ENCODE measurements at regions not wholly inside any gene's neighbourhood (a gene's known extent, or its start where the extent isn't known, plus 50 kb on each side); places are given as distances from the start of the nearest gene placed in this dataset.

- DNase-seq: no peak
These were observed 132.7 kb downstream of the EDN1 start for GRCh38 chr6:12422848-12423247.

- no peak for DNase-seq
These were observed 133.7 kb downstream of the EDN1 start for GRCh38 chr6:12423832-12424231.

GRCh38 chr6:12426121-12426520, 136.0 kb downstream of the EDN1 start:
- no peak for DNase-seq

- no peak for DNase-seq
These were observed 140.9 kb downstream of the EDN1 start for GRCh38 chr6:12431023-12431422.

- DNase-seq: no peak
These were observed 146.1 kb downstream of the EDN1 start for GRCh38 chr6:12436224-12436623.

DNA sequence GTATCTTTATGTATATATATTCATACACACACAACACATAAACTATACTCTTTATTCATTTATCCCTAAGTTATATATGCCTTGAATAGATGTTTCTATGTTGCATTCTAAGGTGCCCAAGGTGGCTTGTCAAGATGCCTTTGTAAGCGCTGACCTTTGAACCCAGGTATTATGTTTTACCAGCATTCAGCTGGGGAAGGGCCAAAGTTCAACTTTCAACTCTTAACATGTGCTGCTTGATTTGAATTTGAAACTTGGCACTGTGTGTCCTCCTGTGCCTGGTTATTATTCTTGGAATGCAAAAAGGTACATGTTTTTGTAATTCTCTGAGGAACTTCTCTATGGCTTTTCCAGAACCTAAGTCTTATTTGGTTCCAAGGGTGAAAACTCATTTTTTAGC, 146.5 kb downstream of the EDN1 start:
- no peak for DNase-seq

DNA sequence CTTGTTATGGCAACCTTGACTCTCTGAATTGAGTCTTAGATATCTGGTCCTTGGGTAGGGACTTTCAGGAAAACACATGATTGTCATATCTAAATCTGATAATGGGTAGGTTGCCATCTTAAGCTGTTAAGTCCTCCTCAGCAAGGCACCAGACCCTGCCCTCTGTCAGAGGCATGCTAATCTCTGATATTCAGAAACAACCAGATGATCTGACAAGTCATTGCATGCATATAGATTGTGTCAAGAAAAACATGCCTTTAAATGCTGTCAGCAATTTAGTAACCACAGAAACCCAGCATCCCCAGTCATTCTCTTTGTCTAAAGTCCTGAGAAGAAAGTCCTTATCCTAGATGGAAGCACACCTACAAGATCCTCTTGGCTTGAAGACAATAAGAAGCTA, 149.1 kb downstream of the EDN1 start:
- DNase-seq: no peak

DNA sequence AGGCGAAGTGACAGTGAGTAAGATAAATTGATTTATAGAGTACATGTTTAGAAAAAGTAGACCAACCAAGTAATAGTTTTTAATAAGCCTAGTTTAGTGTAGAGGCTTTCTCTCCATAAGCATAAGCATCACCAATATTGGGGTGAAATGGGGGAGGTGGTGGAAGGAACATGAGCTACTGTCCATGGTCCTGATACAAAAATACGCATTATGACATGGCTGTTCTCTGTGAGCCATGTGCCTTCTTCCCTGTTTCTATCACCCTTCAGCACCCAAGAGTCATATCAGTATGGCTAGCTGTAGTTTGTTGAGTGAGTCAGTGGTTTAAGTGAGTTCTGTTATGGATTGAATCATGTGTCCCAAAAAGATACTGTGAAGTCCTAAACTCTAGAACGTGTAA, 150.8 kb downstream of the EDN1 start:
- DNase-seq: no peak

GRCh38 chr6:12442455-12442854, 152.3 kb downstream of the EDN1 start:
- DNase-seq: no peak

- DNase-seq: no peak
These were observed 156.2 kb downstream of the EDN1 start for GRCh38 chr6:12446394-12446793.

- DNase-seq: no peak
These were observed 159.3 kb downstream of the EDN1 start for GRCh38 chr6:12449447-12449846.

GRCh38 chr6:12450467-12450866, 160.3 kb downstream of the EDN1 start:
- no peak for DNase-seq

DNA sequence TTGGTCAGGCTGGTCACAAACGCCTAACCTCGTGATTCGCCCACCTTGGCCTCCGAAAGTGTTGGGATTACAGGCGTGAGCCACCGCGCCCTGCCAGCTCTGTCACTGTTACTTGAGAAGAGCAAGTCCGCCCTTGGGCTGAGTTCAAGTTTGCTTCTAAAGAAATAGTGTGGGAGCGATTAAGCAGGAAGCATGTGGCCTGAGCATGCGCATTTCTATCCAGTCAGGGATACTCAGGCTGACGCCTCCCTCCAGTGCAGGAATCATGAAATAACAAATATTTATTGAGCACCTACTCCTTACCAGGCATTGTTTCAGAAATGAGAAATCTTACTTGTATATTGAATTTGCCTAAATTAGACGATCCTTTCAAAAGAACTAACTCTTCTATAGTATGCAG, 166.2 kb downstream of the EDN1 start:
- no peak for DNase-seq

DNA sequence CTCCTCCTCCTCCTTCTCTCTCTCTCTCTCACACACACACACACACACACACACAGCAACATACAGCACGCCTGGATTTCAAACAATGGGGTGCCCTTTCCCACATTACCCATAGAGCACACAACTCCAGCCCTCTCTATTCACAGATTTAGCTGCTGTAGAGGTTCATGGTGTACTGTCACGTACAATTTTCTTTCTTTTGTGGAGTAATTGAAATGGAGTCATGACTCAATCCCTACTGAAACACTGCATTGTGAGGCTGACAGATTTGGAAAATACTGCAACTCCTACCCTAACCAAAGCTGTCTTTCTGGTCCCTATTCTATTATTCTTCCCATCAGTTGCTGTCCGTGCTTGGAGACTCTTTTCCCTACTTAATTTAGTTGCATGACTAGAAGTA, 166.9 kb downstream of the EDN1 start:
- DNase-seq: no peak

GRCh38 chr6:12458558-12458957, 168.4 kb downstream of the EDN1 start:
- no peak for DNase-seq

DNA sequence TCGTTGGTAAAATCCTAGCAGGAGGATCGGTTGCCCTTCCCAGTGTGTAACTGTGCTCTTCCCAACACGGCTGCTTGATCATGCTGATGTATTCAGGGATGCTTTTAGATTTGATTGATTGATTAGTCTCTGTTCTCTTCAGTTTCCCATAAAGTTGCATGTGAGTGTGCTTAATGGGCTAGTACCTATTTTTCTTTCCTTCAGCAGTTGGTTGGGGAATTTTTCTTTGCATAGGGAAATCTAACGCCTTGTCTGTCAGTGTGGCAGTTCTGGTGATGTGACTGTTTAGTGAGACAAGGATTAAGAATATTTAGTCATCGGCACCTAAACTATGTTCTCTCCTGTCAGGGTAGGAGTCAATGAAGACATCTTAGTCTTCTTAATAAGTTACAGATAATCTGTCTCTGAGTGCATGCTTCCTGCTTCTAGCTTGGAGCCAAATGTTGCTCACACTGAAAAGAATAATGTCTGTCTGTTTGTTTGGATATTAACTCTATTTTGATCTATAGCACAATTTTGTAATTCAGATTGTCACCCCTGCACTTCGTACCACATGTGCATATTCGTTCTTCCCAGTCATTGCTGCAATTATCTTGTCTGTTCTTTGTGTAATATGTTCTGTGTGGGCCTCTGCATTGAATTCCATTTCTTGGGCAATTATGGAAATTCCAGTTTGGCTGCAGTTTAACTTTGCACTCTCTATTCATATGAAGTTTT, 169.9 kb downstream of the EDN1 start:
- no peak for DNase-seq

- no peak for DNase-seq
These were observed 177.8 kb downstream of the EDN1 start for GRCh38 chr6:12467706-12468670.

DNA sequence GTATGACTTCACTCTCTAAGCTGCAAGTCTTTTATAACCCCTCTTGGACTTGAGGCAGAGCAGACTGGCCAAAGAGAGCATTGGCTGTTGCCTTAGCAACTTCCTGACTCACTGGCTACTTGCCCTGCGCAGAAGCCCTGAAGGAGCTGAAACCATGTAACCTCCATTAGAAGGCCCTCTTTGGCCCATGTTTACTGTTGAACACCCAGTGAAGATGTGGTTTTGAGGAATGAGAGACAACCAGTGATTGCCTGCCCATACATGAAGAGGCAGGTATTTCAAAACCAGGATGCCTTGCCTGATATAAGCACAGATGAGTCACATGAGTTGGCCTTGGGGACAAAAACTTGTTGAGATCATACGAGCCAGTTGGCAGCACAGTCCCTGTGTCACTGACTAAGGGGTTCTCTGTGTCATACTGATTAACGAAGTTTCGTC, 182.5 kb downstream of the EDN1 start:
- DNase-seq: peak; percentile 18

DNA sequence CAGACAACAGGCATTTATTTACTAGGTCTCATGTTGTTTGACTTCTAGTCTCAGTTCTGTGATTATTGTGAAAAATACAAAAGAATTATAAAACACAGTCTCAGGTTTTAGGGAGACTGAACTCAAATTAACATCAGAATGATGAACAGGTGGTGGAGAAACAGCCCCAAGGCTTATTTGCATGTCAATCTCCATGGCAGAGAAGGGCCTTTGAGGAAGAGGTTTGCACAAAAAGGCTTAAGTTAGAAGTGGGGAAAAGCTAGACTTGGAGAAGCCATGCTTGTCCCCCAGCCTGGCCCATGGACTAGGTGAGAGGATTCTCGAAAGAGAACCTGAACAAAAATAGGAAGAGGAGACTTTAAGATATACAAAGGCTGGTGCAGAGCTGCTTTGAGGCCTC, 183.3 kb downstream of the EDN1 start:
- no peak for DNase-seq

GRCh38 chr6:12474167-12475140, 184.3 kb downstream of the EDN1 start:
- DNase-seq: no peak

DNA sequence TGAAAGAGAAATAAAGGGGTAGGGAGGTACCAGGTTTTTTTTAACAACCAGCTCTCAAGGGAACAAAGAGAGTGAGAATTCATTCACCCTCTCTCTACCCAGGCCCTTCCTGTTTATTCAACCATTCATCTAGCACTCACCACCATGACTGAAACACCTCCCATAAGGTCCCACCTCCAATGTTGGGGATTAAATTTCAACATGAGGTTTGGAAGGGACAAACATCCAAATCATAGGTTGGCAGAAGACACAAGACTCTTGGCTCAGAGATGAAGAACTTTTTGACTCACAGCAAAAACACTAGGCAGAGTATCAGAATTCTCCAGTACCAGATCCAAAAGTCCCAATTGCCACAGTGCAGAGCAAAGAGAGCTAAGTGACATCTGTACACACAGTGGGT, 186.3 kb downstream of the EDN1 start:
- DNase-seq: no peak

GRCh38 chr6:12477616-12478015, 187.5 kb downstream of the EDN1 start:
- DNase-seq: no peak
